H7 (cell line): ENCODE measurements at regions not wholly inside any gene's neighbourhood (a gene's known extent, or its start where the extent isn't known, plus 50 kb on each side); places are given as distances from the start of the nearest gene placed in this dataset.
"Not testable (repeated sequence)": the region's sequence is repeated elsewhere in the genome, so short reads cannot be mapped to it uniquely, and the experiment has no call there.

Source experiments
- DNase-seq: peaks from one replicate; pipeline ENCODE4 v3.0.0; 2012
- H3K27me3 ChIP-seq: 2 replicates; pipeline ENCODE4 v1.6.0; 2011; ENCODE audit warnings: mild to moderate bottlenecking, low read length; ENCODE audit not compliant: control insufficient read depth, insufficient read depth
- H3K36me3 ChIP-seq: replicated peaks from 2 replicates; pipeline ENCODE4 v1.5.1; 2011; ENCODE audit warnings: low read length; ENCODE audit not compliant: control insufficient read depth, insufficient read depth
- H3K4me3 ChIP-seq: 2 replicates; pipeline ENCODE4 v1.5.1; 2011; ENCODE audit warnings: low read depth, mild to moderate bottlenecking, control low read depth, low read length, moderate library complexity; ENCODE audit not compliant: insufficient read depth

DNA sequence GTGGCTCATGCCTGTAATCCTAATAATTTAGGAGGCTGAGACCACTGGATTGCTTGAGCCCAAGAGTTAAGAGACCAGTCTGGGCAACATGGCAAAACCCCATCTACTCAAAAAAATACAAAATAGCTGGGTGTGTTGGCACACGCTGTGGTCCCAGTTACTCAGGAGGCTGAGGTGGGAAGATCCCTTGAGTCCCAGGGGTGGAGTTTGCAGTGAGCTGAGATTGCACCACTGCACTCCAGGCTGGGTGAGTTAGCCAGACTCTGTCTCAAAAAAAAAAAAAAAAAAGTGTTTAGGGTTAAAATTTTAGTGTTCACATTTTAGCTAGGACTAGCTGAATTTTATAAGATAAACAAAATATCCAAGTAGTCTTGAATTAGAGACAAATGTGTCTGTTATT lies 1340.1 kb upstream of the EPHA6 start:
- no peak overlapping the region for H3K4me3 ChIP-seq
- H3K36me3 ChIP-seq = no peaks in the 10 kb centered on the region
- H3K27me3 ChIP-seq = no peaks in the 10 kb centered on the region
- DNase-seq = no peak

GRCh38 chr3:95476534-95476933 lies 1337.9 kb upstream of the EPHA6 start:
- H3K36me3 ChIP-seq = no peaks in the 10 kb centered on the region
- DNase-seq = no peak
- H3K27me3 ChIP-seq = no peaks in the 10 kb centered on the region
- no peak overlapping the region for H3K4me3 ChIP-seq

GRCh38 chr3:95506174-95506573 lies 1308.2 kb upstream of the EPHA6 start:
- Histone ChIP-seq H3K36me3 (no peaks in the 10 kb centered on the region), H3K4me3 (no peak overlapping the region), H3K27me3 (no peaks in the 10 kb centered on the region)
- no peak for DNase-seq

- H3K4me3 ChIP-seq = no peak overlapping the region
- no peaks in the 10 kb centered on the region for H3K36me3 ChIP-seq
- no peaks in the 10 kb centered on the region for H3K27me3 ChIP-seq
- no peak for DNase-seq
Observed at GRCh38 chr3:95508124-95508523, 1306.3 kb upstream of the EPHA6 start.

DNA sequence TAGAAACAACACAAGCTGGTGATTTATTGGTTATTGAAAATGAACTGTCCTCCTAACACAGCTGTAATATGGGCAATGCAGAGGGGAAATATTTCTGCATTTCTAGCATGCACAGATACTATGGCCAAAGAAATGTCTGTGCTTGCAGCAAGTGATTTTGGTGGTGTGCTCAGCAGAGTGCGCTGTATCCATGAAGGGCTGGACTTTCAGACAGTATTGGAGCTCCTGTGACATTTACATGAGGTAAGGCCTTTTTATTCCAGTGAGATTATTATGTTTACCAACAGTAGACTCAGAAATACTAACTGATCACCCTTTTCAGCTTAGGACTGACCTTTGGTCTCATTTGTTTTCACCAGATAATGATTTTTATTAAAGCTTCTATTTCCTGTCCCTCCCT lies 1302.6 kb upstream of the EPHA6 start:
- Histone ChIP-seq H3K36me3 (no peaks in the 10 kb centered on the region), H3K4me3 (no peak overlapping the region), H3K27me3 (no peaks in the 10 kb centered on the region)
- DNase-seq = no peak

- Histone ChIP-seq H3K4me3 (no peak overlapping the region), H3K27me3 (no peaks in the 10 kb centered on the region), H3K36me3 (no peaks in the 10 kb centered on the region)
- no peak for DNase-seq
Observed at GRCh38 chr3:95514260-95514659, 1300.1 kb upstream of the EPHA6 start.

GRCh38 chr3:95521396-95521795 lies 1293.0 kb upstream of the EPHA6 start:
- Histone ChIP-seq H3K36me3 (no peaks in the 10 kb centered on the region), H3K27me3 (no peaks in the 10 kb centered on the region), H3K4me3 (no peak overlapping the region)
- DNase-seq = no peak

GRCh38 chr3:95522449-95522848 lies 1291.9 kb upstream of the EPHA6 start:
- Histone ChIP-seq H3K4me3 (no peak overlapping the region), H3K36me3 (no peaks in the 10 kb centered on the region), H3K27me3 (no peaks in the 10 kb centered on the region)
- no peak for DNase-seq

- no peaks in the 10 kb centered on the region for H3K27me3 ChIP-seq
- H3K36me3 ChIP-seq = no peaks in the 10 kb centered on the region
- no peak for DNase-seq
- no peak overlapping the region for H3K4me3 ChIP-seq
Observed at GRCh38 chr3:95539950-95540483, 1274.4 kb upstream of the EPHA6 start.

DNA sequence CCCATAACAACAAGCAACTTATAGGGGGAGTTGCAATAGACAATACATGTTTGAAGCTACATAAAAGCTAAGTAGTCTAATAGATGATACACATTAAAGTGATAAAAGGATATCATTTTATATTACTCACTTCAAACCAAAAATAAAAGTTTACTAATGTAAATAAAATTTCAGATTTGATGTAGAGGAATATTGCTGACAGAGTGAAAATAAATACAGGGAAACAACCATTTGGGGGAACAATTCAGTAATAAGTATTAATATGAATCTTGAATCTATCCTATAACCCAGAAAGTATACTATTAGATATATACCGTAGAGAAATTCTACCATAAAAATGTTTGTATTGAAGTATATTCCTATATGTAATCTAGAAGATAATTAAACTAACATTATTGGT lies 1248.9 kb upstream of the EPHA6 start:
- DNase-seq = no peak
- H3K27me3 ChIP-seq = no peaks in the 10 kb centered on the region

GRCh38 chr3:95567346-95567745 lies 1247.0 kb upstream of the EPHA6 start:
- no peaks in the 10 kb centered on the region for H3K27me3 ChIP-seq
- DNase-seq = no peak
- no peaks in the 10 kb centered on the region for H3K36me3 ChIP-seq
- no peak overlapping the region for H3K4me3 ChIP-seq

More for the DNA sequence above, 1248.9 kb upstream of the EPHA6 start:
- no peaks in the 10 kb centered on the region for H3K36me3 ChIP-seq
- no peak overlapping the region for H3K4me3 ChIP-seq

DNA sequence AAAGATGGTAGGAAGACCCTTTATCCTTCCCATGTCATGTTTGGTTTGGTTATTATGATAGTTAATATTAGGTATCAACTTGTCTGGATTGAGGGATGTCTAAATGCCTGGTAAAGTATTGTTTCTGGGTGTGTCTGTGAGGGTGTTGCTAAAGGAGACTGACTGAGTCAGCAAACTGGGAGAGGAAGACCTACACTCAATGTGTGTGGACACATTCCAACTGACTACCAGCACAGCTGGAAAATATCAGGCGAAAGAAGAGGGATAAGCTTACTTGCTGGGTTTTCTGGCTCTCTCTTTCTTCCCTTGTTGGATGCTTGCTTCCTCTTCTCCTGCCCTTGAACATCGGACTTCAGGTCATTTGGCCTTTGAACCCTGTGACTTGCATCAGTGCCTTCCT lies 1227.6 kb upstream of the EPHA6 start:
- Histone ChIP-seq H3K4me3 (no peak overlapping the region), H3K36me3 (no peaks in the 10 kb centered on the region), H3K27me3 (no peaks in the 10 kb centered on the region)
- DNase-seq = no peak

DNA sequence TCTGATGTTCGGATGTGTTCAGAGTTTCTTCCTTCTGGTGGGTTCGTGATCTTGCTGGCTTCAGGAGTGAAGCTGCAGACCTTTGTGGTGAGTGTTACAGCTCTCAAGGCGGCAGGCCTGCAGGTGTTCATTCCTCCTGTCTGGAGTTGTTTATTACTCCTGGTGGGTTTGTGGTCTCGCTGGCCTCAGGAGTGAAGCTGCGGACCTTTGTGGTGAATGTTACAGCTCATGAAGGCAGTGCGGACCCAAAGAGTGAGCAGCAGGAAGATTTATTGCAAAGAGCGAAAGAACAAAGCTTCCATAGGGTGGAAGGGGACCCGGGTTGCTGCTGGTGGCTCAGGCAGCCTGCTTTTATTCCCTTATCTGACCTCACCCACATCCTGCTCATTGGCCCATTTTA lies 1226.8 kb upstream of the EPHA6 start:
- H3K36me3 ChIP-seq, H3K4me3 ChIP-seq, DNase-seq, H3K27me3 ChIP-seq: not testable (repeated sequence)

DNA sequence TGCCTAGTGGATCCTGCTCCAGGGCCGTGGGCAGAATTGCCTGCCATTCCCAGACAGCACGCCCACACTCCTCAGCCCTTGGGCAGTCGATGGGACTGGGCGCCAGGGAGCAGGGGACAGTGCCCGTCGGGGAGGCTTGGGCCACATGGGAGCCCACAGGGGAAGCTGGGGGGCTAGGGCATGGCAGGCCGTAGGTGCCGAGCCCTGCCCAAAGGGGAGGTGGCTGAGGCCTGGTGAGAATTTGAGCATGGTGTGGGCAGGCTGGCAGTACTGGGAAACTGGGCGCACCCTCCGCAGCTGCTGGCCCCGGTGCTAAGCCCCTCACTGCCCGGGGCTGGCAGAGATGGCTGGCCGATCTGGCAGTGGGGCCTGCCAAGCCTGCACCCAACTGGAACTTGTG lies 1225.9 kb upstream of the EPHA6 start:
- DNase-seq = no peak
- Histone ChIP-seq H3K4me3 (no peak overlapping the region), H3K27me3 (no peaks in the 10 kb centered on the region), H3K36me3 (no peaks in the 10 kb centered on the region)

DNA sequence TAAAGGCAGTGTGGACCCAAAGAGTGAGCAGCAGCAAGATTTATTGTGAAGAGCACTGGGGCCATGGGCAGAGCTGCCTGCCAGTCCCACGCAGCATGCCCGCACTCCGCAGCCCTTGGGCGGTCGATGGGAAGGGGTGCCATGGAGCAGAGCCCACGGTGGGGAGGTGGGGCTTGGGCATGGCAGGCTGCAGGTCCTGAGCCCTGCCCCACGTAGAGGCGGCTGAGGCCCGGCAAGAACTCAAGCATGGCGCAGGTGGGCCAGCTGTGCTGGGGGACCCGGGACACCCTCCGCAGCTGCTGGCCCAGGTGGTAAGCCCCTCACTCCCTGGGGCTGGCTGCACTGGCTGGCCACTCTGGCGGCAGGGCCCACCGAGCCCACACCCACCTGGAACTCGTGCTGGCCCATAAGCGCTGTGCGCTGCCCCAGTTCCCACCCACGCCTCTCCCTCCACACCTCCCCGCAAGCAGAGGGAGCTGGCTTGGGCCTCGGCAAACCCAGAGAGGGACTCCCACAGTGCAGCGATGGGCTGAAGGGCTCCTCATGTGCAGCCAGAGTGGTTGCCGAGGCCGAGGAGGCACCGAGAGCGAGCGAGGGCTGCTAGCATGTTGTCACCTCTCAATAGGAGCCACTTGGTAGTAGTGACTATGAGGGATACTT lies 1218.8 kb upstream of the EPHA6 start:
- H3K4me3 ChIP-seq = no peak overlapping the region
- DNase-seq = no peak
- no peaks in the 10 kb centered on the region for H3K27me3 ChIP-seq
- H3K36me3 ChIP-seq = no peaks in the 10 kb centered on the region

- Histone ChIP-seq H3K4me3 (no peak overlapping the region), H3K27me3 (no peaks in the 10 kb centered on the region), H3K36me3 (no peaks in the 10 kb centered on the region)
- no peak for DNase-seq
Observed at GRCh38 chr3:95607926-95608325, 1206.5 kb upstream of the EPHA6 start.
